ENCODE measurements at regions not wholly inside any gene's neighbourhood (a gene's known extent, or its start where the extent isn't known, plus 50 kb on each side); places are given as distances from the start of the nearest gene placed in this dataset.
A peak's percentile ranks its signal among the peaks of the same experiment; 100 is the strongest.

DNA sequence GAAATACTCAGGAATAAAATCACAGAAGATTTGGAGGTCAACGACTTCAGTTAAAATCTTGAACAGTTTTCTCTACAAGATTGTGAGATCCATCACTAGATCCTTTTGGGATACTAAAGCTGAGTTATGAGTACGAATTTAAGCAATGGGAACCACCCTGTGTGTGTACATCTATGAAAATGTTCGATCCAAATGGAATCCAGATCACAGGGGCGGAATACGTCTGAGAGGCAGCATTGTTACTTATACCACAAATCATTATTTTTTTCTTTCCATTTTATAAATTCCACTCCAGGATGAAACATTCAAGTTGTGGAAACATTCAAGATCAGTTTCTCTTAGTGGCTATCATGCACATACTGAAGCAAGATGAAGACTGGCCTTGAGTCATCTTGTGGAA lies 239.3 kb upstream of the PAPPA start:
- H3K4me3 ChIP-seq (ENCODE audit: low read depth, low read length) = no peak overlapping the region
- DNase-seq (ENCODE audit: low read depth) = no peak
- TF ChIP-seq, protein P1, sequence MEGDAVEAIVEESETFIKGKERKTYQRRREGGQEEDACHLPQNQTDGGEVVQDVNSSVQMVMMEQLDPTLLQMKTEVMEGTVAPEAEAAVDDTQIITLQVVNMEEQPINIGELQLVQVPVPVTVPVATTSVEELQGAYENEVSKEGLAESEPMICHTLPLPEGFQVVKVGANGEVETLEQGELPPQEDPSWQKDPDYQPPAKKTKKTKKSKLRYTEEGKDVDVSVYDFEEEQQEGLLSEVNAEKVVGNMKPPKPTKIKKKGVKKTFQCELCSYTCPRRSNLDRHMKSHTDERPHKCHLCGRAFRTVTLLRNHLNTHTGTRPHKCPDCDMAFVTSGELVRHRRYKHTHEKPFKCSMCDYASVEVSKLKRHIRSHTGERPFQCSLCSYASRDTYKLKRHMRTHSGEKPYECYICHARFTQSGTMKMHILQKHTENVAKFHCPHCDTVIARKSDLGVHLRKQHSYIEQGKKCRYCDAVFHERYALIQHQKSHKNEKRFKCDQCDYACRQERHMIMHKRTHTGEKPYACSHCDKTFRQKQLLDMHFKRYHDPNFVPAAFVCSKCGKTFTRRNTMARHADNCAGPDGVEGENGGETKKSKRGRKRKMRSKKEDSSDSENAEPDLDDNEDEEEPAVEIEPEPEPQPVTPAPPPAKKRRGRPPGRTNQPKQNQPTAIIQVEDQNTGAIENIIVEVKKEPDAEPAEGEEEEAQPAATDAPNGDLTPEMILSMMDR (IDR thresholded peaks at IDR 0.05; ENCODE audit: insufficient read depth, low read length) = no peak

DNA sequence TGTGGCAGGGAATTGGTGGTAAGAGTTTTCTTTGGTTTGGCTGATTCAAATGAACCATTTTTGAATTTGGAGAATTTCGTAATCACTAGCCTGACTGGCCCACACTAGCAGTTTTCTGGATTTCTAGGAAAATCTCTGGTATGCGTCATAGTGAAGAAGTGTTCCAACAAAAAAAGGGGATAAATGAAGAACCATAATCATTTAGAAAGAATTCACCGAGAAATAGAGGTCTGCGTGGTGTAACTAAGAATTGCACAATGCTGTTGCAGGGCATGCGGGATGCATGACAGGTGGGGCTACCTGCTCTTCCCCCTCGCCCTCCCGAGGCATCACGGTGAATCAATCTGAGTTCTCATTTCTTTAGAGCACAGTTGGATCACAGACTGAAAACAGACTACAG lies 232.3 kb upstream of the PAPPA start:
- peak; percentile 92 for DNase-seq (ENCODE audit: low read depth)
- TF ChIP-seq, protein P1 (IDR thresholded peaks at IDR 0.05; ENCODE audit: insufficient read depth, low read length) = no peak
- no peak overlapping the region for H3K4me3 ChIP-seq (ENCODE audit: low read depth, low read length)

GRCh38 chr9:115922444-115922843 lies 231.1 kb upstream of the PAPPA start:
- TF ChIP-seq, protein P1 (IDR thresholded peaks at IDR 0.05; ENCODE audit: insufficient read depth, low read length) = no peak
- H3K4me3 ChIP-seq (ENCODE audit: low read depth, low read length) = no peak overlapping the region
- no peak for DNase-seq (ENCODE audit: low read depth)

GRCh38 chr9:115923410-115923809 lies 230.2 kb upstream of the PAPPA start:
- H3K4me3 ChIP-seq (ENCODE audit: low read depth, low read length) = no peak overlapping the region
- TF ChIP-seq, protein P1 (IDR thresholded peaks at IDR 0.05; ENCODE audit: insufficient read depth, low read length) = no peak
- no peak for DNase-seq (ENCODE audit: low read depth)

GRCh38 chr9:115923903-115924668 lies 229.5 kb upstream of the PAPPA start:
- TF ChIP-seq, protein P1 (IDR thresholded peaks at IDR 0.05; ENCODE audit: insufficient read depth, low read length) = no peak
- H3K4me3 ChIP-seq (ENCODE audit: low read depth, low read length) = no peak overlapping the region
- peak; percentile 88 for DNase-seq (ENCODE audit: low read depth)

- DNase-seq (ENCODE audit: low read depth) = no peak
- TF ChIP-seq, protein P1 (IDR thresholded peaks at IDR 0.05; ENCODE audit: insufficient read depth, low read length) = no peak
- no peak overlapping the region for H3K4me3 ChIP-seq (ENCODE audit: low read depth, low read length)
These were observed 229.0 kb upstream of the PAPPA start for GRCh38 chr9:115924669-115924987.

GRCh38 chr9:115925424-115925823 lies 228.2 kb upstream of the PAPPA start:
- H3K4me3 ChIP-seq (ENCODE audit: low read depth, low read length) = no peak overlapping the region
- no peak for DNase-seq (ENCODE audit: low read depth)
- TF ChIP-seq, protein P1 (IDR thresholded peaks at IDR 0.05; ENCODE audit: insufficient read depth, low read length) = no peak

Data from fibroblast of the aortic adventitia (primary cell).